Uterus (tissue), 2 donors: ENCODE measurements at regions not wholly inside any gene's neighbourhood (a gene's known extent, or its start where the extent isn't known, plus 50 kb on each side); places are given as distances from the start of the nearest gene placed in this dataset.

Experiments used
- CTCF ChIP-seq, 4 experiments: fragments of 200-600 bp in 2 of 4; fragments of 450-650 bp in 2 of 4; sonication (generic) in 2 of 4; IDR thresholded peaks; one replicate each; pipeline ENCODE4 v1.5.1; 2016 to 2019; ENCODE audit warnings: antibody characterized with exemption in 4 of 4, mild to moderate bottlenecking in 2 of 4, moderate library complexity in 1 of 4
- POLR2A ChIP-seq, 2 donors: fragments of 450-650 bp; IDR thresholded peaks; one replicate each; pipeline ENCODE4 v1.6.1; 2016; ENCODE audit warnings: antibody characterized with exemption in 2 of 2, mild to moderate bottlenecking in 1 of 2, moderate library complexity in 1 of 2

- TF ChIP-seq POLR2A (IDR thresholded peaks at IDR 0.05) (no peak), CTCF (IDR thresholded peaks at IDR 0.05) (no peak)
These were observed 68.8 kb downstream of the SPANXN4 start for GRCh38 chrX:143094417-143095023.
